ENCODE measurements at regions not wholly inside any gene's neighbourhood (a gene's known extent, or its start where the extent isn't known, plus 50 kb on each side); places are given as distances from the start of the nearest gene placed in this dataset.

DNA sequence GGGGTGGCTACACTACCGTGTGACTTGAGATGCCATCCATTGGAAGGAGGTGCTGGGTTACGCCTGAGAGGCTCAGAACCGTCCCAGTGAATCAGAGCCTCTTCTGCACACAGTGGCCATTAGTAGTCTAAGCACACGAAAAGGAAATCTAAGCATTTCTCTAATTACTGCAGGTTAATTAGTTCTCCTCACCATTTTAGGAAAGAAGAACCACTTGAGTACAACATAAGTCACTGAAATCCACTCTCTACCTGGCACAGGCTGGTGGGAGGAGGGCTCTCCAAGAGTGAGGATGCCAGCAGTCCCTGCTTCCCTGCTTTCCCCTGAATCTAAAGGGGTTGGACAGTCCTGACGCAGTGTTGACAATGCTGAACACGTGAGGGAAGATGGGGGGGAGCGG, 606.3 kb downstream of the NPHP4 start:
- DNase-seq (ENCODE audit: low read depth, low spot score): no peak

DNA sequence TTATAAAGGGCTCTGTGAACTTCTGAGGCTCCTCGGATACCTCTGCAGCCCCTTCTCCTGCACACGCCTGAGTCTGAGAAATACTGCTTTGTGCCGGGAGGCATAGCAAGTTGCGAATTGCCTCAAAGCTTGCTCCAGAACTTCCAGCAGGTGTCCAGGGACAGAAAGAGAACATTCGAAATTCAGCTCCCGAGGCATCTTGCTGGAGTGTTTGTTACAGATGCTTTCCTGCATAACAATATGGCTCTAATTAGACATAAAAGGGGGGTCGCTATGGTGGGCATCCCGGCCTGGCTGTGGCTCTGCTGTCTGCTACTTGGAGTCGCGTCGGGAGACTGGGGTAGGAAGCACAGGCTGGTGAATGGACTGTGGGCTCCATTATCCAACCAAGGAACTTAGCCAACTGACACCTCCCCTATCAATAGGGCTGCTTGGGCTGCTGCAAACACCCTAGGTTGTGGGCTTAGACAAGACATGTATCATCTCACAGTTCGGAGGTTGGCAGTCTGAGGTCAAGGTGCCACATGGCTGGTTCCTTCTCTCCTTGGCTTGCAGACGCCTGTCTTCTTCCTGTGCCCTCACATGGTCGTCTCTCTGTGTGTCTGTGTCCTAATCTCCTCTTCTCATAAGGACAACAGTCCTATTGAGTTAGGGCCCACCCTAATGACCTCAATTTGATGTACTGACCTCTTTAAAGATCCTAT, 607.0 kb downstream of the NPHP4 start:
- no peak for DNase-seq (ENCODE audit: low read depth, low spot score)

- no peak for DNase-seq (ENCODE audit: low read depth, low spot score)
These were observed 610.7 kb downstream of the NPHP4 start for GRCh38 chr1:5381491-5381890.

DNA sequence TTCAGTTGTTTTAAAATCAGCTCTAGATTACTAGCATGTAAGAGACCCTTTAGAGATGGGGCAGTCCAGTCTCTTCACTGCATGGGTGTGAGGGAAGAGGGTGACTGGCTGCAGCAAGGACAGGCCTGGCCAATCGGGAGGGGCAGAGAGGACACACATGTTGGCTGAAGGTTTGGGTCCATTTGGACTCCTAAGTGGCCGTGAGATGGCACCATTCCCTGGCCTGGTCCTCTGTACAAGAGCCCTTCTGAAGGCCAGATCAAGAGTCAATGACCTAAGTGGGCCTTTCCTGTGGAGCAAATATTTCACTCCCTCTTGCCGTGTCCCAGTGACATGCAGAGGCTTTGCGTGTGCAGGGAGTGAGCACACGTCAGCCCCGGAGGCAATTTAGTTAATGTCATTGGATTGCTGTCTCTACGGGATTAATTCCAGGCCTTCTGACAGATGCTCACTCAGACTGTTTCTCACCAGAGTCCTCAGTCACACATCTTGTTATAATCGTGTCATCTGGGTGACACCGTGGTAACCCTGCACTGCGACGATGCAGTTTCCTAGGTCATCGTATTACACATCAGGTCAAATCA, 613.0 kb downstream of the NPHP4 start:
- DNase-seq (ENCODE audit: low read depth, low spot score): no peak

GRCh38 chr1:5376538-5377247, 615.5 kb downstream of the NPHP4 start:
- DNase-seq (ENCODE audit: low read depth, low spot score): no peak

GRCh38 chr1:5375481-5375880, 616.7 kb downstream of the NPHP4 start:
- DNase-seq (ENCODE audit: low read depth, low spot score): no peak

DNA sequence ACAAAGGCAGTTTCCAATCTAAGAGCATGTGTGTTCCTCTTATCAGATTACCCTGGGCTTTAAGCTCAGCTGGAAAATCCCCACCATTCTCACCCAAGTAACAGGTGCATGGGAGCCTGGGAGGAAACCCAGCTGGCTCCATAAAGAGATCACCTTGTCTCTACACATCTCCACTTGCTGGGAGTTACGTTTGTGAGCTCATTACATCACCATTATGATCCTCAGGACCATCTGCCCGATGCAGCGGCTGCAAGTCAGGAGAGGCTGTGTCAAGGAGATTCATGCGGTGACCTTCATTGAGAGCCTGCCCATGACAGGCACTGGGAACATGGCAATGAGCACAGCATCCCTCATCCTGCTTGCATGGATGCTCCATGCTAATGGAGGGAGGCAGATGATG, 618.0 kb downstream of the NPHP4 start:
- DNase-seq (ENCODE audit: low read depth, low spot score): no peak

DNA sequence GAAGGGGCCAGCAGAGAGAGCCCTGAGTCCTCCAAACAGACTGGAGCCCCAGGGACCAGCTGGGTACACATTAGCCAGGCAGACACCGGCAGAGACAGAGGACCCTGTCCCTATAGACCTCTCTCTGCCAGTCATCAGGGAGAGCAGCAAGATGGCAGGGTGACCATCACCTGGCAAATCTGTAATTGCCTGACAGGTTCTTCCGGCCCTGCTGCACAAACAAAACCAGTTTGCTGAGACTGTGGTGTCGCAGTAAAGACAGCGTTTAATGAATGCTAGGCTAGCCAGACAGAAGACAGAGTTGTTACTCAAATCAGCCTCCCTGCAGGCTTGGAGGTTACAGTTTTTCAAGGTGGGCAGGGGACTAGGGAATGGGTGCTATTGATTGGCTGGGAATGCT, 618.9 kb downstream of the NPHP4 start:
- no peak for DNase-seq (ENCODE audit: low read depth, low spot score)

DNA sequence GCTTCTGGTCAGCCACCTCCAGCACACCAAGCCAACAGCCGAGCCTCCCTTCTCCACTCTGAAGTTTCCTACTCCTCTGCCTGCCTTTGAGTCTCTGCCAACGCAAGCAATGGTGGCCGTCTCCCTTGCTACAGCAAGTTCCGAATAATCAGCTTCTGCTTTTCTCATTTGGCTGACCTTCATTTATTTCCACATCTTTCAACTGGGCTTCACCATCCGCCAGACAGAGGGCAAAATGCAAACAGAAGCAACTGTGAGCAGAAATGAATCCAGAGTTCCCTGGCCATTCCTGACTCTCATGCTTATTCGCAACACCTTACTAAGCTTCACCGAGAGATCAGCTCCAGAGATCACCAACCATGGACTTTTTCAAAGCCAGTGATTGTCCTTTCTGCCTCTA, 621.0 kb downstream of the NPHP4 start:
- DNase-seq (ENCODE audit: low read depth, low spot score): no peak

- DNase-seq (ENCODE audit: low read depth, low spot score): no peak
These were observed 621.9 kb downstream of the NPHP4 start for GRCh38 chr1:5370311-5370710.

DNA sequence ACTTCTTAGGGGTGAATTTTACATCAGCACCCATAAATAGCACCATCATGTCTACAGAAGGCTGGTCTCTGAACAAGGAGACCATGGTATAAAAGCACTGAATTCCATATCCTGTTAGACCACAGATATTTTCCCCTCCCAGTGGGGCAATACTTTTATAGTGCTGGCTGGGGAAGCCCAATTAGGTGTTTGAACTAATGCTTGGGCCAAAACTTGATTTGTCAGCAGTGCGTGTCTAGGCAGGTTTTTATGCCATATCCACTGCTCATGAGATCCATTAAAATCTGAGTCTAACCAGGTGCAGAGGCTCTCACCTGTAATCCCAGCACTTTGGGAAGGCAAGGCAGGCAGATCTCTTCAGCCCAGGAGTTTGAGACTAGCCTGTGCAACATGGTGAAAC, 623.0 kb downstream of the NPHP4 start:
- DNase-seq (ENCODE audit: low read depth, low spot score): no peak

- DNase-seq (ENCODE audit: low read depth, low spot score): no peak
These were observed 624.0 kb downstream of the NPHP4 start for GRCh38 chr1:5368201-5368600.

- DNase-seq (ENCODE audit: low read depth, low spot score): no peak
These were observed 624.9 kb downstream of the NPHP4 start for GRCh38 chr1:5367306-5367705.

- DNase-seq (ENCODE audit: low read depth, low spot score): no peak
These were observed 626.5 kb downstream of the NPHP4 start for GRCh38 chr1:5365751-5366150.

DNA sequence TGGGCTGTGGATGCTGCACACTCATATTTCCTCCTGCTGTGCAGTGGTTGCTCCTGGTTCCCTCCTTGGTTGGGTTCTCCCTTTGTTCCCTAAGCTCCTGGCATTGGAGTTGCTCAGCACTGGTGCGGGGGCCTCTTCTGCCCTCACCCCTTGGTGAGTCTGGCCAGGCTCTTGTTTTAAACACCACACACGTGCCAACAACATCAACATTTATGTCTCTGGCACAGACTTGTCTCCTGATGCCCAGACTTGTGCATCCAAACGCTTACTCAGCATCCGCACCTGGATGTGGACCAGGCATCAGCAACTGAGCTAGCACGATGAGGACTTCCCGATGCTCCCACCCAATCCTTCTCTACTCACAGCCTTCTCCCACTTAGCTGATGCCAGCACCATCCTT, 627.6 kb downstream of the NPHP4 start:
- no peak for DNase-seq (ENCODE audit: low read depth, low spot score)

DNA sequence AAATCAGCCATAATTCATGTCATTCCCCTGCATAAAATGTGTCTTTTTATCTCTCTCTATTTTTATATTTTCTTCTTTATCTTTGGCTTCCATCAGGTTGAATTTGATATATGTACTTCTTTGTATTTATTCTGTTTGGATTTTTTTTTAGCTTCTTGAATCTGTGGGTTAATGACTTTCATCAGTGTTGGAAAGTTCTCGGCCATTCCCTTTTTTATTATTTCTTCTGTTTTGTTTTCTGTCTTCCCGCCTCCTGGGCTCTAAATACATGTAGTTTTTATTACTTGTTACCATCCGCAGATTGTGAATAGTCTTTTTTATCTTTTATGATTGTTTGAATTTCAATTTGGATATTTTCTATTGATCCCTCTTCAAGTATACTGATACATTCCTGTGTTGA, 637.5 kb downstream of the NPHP4 start:
- no peak for DNase-seq (ENCODE audit: low read depth, low spot score)

DNA sequence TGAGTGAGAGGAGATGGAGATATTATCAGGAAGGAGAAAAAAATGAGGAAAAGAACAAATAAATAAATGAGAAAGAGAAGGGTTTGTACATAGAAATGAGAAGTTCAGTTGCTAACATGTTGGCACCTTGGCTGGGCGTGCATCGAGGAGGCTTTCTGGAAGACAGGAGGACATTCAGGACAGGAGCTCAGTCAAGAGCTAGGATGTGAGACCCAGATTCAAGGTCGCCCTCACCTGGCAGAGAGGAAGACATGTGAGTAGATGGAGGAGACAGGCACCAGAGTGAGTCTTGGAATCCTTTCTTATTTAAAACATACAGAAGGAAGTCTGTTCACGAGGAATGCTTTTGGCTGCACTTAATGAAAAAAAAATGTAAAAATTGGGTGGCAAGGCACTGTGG, 640.9 kb downstream of the NPHP4 start:
- DNase-seq (ENCODE audit: low read depth, low spot score): no peak

GRCh38 chr1:5349526-5349925, 642.7 kb downstream of the NPHP4 start:
- no peak for DNase-seq (ENCODE audit: low read depth, low spot score)

GRCh38 chr1:5348732-5349465, 643.3 kb downstream of the NPHP4 start:
- DNase-seq (ENCODE audit: low read depth, low spot score): no peak

- no peak for DNase-seq (ENCODE audit: low read depth, low spot score)
These were observed 644.5 kb downstream of the NPHP4 start for GRCh38 chr1:5347726-5348125.

GRCh38 chr1:5345556-5345955, 646.7 kb downstream of the NPHP4 start:
- no peak for DNase-seq (ENCODE audit: low read depth, low spot score)

DNA sequence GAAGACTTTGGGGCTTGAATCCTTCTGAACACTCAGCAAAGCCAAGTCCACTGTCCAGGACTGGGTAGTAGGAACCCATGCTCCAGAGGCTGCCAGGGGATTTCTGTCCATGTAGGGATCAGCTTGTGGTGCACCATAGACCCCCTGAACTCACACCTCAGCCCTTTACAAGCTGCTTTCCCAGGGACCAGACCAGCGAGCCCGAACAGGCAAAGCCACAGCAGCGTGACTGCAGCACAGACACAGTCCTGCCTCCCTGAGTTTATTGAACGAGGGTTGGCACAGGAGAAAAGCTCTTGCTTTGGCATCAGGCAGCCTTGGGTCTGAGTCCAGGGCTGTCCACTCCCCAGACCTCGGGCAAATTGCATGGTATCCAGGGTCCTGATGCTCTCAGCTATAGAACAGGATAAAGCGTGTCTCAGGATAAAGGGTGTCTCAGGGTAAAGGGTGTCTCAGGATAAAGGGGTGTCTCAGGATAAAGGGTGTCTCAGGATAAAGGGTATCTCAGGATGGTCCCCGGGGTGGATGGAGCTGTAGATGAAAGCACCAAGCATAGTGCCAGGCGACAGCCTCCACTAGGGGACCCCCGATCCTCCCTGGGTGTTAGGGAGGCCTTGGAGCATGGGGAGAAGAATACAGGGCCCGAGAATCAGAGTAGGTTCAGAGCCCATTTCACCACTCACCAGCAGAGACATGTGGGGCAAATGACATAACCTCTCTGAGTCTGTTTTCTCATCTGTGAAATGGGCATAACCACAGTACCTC, 648.8 kb downstream of the NPHP4 start:
- no peak for DNase-seq (ENCODE audit: low read depth, low spot score)
